GM06990 (cell line): ENCODE measurements at regions not wholly inside any gene's neighbourhood (a gene's known extent, or its start where the extent isn't known, plus 50 kb on each side); places are given as distances from the start of the nearest gene placed in this dataset.

ENCODE experiments used
- DNase-seq: peaks from one replicate; pipeline ENCODE4 v3.0.0-alpha.2; 2011; ENCODE audit not compliant: insufficient read length; ENCODE audit errors: extremely low read depth
- H3K27me3 ChIP-seq: replicated peaks from 2 replicates; pipeline ENCODE4 v1.6.0; 2011; ENCODE audit warnings: low read length; ENCODE audit not compliant: control insufficient read depth, insufficient read depth
- H3K36me3 ChIP-seq: 2 replicates; pipeline ENCODE4 v1.5.1; 2011; ENCODE audit warnings: low read length; ENCODE audit not compliant: control insufficient read depth, insufficient read depth
- H3K4me3 ChIP-seq: replicated peaks from 2 replicates; pipeline ENCODE4 v1.5.1; 2011; ENCODE audit warnings: low read depth, mild to moderate bottlenecking, control low read depth, low read length
- TF ChIP-seq, protein P1 (sequence below): IDR thresholded peaks from 2 replicates; pipeline ENCODE4 v1.5.1; 2011; ENCODE audit warnings: low read length, control low read depth, mild to moderate bottlenecking, inconsistent platforms; ENCODE audit not compliant: insufficient read depth, poor library complexity, severe bottlenecking

DNA sequence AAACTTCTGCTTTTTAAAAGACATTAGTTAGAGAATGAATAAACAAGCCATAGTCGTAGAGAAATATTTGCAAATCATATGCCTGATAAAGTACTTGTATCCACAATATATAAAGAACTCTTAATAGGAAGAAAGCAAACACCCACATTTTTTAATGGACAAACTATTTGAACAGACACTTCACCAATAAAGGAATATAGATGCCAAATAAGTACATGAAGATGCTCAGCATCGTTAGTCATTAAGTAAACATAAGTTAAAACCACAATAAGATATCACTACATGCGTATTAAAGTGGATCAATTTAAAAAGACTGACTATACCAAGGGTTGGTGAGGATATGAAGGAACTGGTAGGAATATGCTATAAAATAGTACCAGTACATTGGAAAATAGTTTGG, 142.3 kb upstream of the ZC3H11B start:
- H3K27me3 ChIP-seq = no peaks in the 10 kb centered on the region
- H3K36me3 ChIP-seq = no peaks in the 10 kb centered on the region
- DNase-seq = no peak
- no peak overlapping the region for H3K4me3 ChIP-seq
- TF ChIP-seq, protein P1, sequence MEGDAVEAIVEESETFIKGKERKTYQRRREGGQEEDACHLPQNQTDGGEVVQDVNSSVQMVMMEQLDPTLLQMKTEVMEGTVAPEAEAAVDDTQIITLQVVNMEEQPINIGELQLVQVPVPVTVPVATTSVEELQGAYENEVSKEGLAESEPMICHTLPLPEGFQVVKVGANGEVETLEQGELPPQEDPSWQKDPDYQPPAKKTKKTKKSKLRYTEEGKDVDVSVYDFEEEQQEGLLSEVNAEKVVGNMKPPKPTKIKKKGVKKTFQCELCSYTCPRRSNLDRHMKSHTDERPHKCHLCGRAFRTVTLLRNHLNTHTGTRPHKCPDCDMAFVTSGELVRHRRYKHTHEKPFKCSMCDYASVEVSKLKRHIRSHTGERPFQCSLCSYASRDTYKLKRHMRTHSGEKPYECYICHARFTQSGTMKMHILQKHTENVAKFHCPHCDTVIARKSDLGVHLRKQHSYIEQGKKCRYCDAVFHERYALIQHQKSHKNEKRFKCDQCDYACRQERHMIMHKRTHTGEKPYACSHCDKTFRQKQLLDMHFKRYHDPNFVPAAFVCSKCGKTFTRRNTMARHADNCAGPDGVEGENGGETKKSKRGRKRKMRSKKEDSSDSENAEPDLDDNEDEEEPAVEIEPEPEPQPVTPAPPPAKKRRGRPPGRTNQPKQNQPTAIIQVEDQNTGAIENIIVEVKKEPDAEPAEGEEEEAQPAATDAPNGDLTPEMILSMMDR = no peak

DNA sequence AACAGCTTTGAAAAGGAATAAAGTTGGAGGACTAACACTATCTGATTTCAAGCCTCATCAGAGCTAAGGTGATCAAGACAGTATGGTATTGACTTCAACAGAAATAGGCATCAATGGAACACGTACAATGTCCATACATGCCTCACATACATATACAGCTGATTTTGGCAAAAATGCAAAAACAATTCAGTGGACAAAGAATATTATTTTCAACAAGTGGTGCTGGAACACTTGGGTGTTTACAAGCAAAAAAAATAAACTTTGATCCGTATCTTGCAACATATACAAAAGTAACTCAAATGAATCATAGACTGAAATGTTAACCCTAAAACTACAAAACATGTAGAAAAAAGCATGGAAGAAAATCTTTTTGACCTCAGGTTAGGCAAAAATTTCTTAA, 141.9 kb upstream of the ZC3H11B start:
- Histone ChIP-seq H3K36me3 (no peaks in the 10 kb centered on the region), H3K27me3 (no peaks in the 10 kb centered on the region), H3K4me3 (no peak overlapping the region)
- TF ChIP-seq, protein P1 = no peak
- no peak for DNase-seq

DNA sequence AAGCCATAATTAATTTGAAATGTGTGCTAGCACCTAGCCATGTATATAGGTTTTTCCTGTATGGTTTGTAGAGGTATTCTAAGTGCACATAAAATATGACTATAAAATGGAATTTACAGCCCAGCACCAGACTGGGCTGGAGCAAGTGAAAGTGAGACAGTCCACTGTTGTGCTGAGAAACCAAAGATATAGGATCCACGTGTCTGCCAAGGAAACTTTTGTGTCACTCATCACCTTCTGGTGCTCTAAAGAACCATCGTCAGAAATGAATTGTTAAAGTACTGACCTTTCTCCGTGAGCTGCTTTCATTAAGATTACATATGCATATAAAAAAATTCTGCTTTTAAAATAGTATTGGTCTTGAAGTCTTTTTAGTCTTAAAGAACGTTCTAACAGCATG, 141.0 kb upstream of the ZC3H11B start:
- no peak for DNase-seq
- H3K4me3 ChIP-seq = no peak overlapping the region
- H3K36me3 ChIP-seq = no peaks in the 10 kb centered on the region
- TF ChIP-seq, protein P1 = no peak
- no peaks in the 10 kb centered on the region for H3K27me3 ChIP-seq

DNA sequence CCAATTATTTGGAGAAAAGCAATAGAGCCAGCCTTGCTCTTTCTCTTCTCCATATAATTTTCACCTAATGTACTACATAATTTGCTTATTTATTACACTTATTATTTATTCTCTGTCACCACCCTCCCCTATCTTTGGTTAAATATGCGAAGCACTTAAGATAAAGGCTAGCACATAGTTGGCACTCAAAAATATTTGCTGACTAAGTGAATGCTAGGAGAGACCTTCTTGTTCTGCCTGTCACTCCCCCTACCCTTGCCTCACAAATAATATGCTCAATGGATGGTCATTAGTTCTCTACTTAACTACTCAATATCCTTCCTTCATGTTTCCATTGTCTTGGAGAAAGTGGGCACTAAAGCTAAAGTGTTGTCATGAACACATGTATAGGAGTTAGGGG, 139.7 kb upstream of the ZC3H11B start:
- Histone ChIP-seq H3K27me3 (no peaks in the 10 kb centered on the region), H3K4me3 (no peak overlapping the region), H3K36me3 (no peaks in the 10 kb centered on the region)
- DNase-seq = no peak
- TF ChIP-seq, protein P1 = no peak

DNA sequence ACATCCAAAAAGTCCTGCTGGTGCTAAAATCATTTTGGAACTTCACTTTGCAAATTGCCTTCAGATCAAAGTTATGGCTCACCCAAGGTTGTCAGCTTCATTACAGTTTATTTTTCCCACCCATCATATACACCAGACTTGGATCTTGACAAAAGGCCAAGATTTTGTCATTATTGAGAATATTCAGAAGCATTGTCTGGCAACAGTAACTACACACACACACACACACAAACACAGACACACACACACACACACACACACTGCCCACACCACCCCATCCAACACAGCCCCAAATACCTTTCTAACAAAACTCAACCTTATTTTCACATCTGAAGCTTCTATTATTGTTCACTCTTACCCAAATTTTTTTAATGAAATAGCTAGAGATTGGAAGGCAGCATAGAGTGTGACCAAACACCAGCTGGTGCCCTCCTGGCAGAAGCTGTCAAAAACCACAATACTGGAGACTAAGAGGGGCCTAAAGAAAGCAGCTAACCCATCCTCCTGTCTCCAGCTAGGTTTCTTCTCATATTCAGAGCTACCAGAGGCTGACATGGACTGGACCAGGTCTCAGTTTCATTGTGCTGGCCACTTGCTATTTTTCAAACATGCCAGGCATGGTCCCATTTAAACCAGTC, 139.1 kb upstream of the ZC3H11B start:
- H3K36me3 ChIP-seq = no peaks in the 10 kb centered on the region
- H3K27me3 ChIP-seq = no peaks in the 10 kb centered on the region
- H3K4me3 ChIP-seq = no peak overlapping the region
- TF ChIP-seq, protein P1 = no peak
- no peak for DNase-seq

DNA sequence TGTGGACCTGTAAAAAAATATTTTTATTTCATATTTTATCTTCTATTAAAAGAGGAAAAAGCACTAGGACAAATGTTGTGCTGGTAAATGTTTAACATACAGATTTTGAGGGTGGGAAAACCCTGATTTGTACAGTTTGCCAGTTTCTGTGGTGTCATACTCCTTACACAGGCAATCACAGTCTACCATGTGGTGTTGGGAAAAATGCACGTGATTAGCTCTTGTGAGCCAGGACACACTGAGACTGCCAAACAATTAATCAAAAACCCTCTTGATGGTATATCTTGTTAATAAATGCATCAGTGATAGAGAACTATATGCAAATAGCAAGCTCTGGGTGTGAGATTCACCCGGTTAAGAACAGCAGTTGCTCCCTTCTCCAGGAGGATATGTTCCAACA, 136.5 kb upstream of the ZC3H11B start:
- no peaks in the 10 kb centered on the region for H3K36me3 ChIP-seq
- H3K27me3 ChIP-seq = no peaks in the 10 kb centered on the region; the same call in 1 of the 2 replicates
- no peak overlapping the region for H3K4me3 ChIP-seq
- DNase-seq = no peak
- TF ChIP-seq, protein P1 = no peak
